RWPE1 (cell line): ENCODE measurements at regions not wholly inside any gene's neighbourhood (a gene's known extent, or its start where the extent isn't known, plus 50 kb on each side); places are given as distances from the start of the nearest gene placed in this dataset.

ENCODE experiments used
- CTCF ChIA-PET: fragments of 350-600 bp; sonication (Branson Sonifier 250); formaldehyde crosslinking; extraction: SDS; loops from one replicate; lab custom pipeline; 2021; lab: Yijun Ruan, JAX
- POLR2A ChIA-PET: fragments of 400-600 bp; formaldehyde crosslinking; extraction: SDS; loops from one replicate; lab custom pipeline; 2020; ENCODE audit warnings: antibody characterized with exemption; ENCODE audit not compliant: low non-redundant PET; lab: Yijun Ruan, JAX
- DNase-seq: peaks from one replicate; pipeline ENCODE4 v3.0.0; 2012; ENCODE audit warnings: low spot score
- H3K27ac ChIP-seq: fragments of 450-650 bp; 2 replicates; pipeline ENCODE4 v1.5.1; 2017
- TF ChIP-seq, protein P1 (sequence below): fragments of 450-650 bp; conservative IDR thresholded peaks from 2 replicates; pipeline ENCODE4 v1.5.1; 2017; ENCODE audit warnings: low read depth, mild to moderate bottlenecking

DNA sequence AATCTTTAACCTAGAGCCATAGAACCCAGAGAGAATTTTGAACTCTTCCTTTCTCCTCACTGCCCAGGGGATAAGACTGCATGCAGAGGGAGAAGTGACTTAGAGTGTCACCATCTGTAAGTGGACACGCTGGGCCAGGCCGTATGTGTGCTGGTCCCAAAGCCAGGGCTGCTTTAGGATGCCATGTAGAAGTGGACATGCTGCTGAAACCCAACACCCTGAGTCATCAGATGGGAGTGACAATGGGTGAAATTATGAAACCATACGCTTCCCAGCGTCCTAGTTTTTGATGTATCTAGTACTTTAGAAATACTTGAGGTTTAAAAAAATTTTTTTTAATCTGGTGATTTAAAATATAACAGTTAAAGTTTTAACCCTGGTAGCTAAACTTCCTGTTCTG lies 191.1 kb downstream of the FNDC1 start:
- no peak for DNase-seq
- TF ChIP-seq, protein P1, sequence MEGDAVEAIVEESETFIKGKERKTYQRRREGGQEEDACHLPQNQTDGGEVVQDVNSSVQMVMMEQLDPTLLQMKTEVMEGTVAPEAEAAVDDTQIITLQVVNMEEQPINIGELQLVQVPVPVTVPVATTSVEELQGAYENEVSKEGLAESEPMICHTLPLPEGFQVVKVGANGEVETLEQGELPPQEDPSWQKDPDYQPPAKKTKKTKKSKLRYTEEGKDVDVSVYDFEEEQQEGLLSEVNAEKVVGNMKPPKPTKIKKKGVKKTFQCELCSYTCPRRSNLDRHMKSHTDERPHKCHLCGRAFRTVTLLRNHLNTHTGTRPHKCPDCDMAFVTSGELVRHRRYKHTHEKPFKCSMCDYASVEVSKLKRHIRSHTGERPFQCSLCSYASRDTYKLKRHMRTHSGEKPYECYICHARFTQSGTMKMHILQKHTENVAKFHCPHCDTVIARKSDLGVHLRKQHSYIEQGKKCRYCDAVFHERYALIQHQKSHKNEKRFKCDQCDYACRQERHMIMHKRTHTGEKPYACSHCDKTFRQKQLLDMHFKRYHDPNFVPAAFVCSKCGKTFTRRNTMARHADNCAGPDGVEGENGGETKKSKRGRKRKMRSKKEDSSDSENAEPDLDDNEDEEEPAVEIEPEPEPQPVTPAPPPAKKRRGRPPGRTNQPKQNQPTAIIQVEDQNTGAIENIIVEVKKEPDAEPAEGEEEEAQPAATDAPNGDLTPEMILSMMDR = no peak
- no peak overlapping the region for H3K27ac ChIP-seq
- ChIA-PET CTCF (interaction anchor here (0.5 kb wide), 1 partner anchor 1373 kb away, joined by 3 read pairs; no protein-coding TSS in a partner anchor), POLR2A (no interaction called here)

DNA sequence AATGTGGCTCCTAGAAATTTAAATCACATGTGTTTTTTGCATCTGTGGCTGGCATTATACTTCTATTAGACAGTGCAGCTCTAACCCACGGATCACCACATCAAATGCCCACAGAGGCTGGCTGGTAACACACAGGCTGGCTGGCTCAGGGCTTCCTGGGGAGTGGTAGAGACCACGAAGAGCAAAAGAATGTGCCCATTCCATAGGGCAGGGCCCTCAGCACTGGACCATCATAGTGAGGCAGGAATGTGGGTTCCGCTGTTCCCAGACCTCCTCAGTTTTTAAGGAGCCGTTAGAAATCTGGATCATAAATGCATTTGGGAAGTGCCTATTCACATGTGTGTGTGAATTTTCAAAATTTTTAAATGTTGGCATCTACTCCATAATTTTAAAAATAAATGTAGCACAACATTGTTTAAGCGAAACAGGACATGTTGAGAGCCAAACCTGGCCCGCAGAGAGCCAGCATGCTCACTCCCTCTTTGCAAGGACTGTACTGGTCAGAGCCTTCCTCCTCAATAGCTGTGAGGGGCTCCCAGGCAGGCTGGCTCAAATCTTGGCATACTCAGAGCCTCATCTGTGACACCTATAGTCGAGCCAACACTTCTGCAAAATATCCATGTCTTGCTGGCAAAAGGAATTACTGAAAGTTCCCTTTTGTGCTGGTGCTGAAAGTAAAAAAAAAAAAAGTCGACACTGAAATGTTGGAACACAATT lies 190.5 kb downstream of the FNDC1 start:
- POLR2A ChIA-PET = no interaction called here
- TF ChIP-seq, protein P1 = no peak

DNA sequence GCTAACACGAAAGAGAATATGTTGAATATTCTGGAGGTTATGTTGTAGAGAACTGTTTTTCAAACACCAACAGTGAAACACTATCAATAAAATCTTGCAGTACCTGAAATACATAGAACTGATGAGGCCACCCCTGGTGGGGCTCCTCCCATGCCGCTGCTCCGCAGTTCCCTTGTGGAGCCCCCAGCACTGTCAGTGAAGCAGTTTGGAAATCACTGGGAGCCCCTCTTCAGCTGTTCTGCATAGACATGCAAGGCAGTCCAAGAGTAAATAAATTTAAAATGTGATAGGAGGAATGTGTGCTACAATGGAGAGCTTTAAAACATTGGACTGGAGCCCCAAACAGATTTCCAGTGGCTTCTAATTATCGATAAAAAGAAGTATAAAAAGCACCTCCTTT lies 189.4 kb downstream of the FNDC1 start:
- no peak for DNase-seq
- TF ChIP-seq, protein P1 = no peak
- ChIA-PET CTCF (interaction anchor here (0.6 kb wide), 1 partner anchor 122 kb away, joined by 3 read pairs; no protein-coding TSS in a partner anchor), POLR2A (no interaction called here)
- no peak overlapping the region for H3K27ac ChIP-seq

More for the DNA sequence above, 190.5 kb downstream of the FNDC1 start:
- H3K27ac ChIP-seq = no peak overlapping the region
- DNase-seq = no peak
- CTCF ChIA-PET = interaction anchor here (0.5 kb wide), 1 partner anchor 1374 kb away, joined by 3 read pairs; no protein-coding TSS in a partner anchor

DNA sequence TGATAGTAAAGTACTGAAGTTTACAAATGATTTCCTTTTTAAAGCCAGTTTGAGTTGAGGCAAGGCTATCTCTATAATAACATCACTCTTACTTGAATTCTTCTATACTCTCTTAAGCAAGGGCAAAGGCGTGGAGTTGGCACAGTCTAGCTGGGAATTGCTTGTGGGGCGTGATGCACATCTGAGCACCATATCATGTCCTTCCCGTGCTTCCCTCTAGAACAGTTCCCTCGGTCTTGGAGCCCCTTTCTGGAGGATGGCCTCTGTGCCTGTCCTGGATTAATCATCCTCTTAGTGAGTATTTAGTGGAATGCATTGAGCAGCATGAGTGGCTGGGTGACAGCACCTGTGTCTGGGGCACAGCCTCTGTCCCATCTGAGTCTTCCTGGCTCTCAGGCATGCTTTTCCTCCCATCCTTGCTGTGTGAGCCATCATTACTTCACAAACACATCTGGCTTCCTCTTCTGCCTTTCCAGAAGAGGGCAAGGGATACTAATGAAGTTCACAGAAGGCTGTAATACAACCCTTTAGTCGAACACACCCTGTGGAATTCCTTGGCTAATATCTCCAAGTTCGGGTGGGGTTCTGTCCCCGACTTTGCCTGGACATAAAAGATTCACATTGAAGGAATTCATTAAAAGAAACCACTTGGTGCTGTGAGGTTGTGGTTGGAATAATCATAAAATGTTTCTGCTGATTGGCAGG lies 188.2 kb downstream of the FNDC1 start:
- ChIA-PET POLR2A (no interaction called here), CTCF (no interaction called here)
- no peak for DNase-seq
- no peak overlapping the region for H3K27ac ChIP-seq
- TF ChIP-seq, protein P1 = no peak

DNA sequence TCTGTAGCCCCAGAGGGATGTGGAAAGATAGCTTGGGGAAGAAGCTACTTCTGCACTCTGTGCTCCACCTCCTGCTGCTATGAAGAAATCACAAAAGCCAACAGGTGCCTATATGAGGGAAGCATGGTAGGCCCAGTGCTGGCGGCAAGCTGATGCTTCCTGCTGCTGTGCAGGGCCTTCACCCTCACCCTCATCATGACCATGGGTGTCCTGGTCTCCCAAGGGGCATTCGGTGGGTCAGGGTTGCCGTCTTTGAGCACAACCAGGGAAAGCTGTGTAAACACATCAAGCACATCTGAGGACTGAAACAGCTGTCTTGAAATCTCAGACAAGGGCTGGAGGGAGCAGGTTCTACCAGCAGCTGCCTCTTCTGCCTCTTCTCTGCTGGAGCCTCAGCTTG lies 184.0 kb downstream of the FNDC1 start:
- ChIA-PET POLR2A (no interaction called here), CTCF (no interaction called here)
- DNase-seq = no peak
- no peak overlapping the region for H3K27ac ChIP-seq
- TF ChIP-seq, protein P1 = no peak

DNA sequence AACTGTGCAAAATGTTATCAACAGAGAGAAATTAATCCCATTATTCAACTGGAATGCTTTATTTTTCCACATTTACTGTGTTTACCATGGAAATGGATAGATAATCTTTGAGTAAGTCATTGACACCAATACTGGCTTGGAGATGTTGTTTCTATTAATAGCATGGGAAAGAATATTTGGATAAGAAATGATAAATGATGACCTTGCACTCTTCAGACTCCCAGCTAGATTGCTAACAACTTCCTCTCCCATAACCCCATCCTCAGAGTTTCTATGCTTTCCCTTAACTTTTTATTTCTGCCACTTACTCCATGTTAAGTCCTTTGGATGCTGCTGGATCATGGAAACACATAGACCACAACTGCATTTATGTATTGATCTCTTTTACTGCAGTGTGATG lies 182.5 kb downstream of the FNDC1 start:
- H3K27ac ChIP-seq = no peak overlapping the region
- ChIA-PET CTCF (no interaction called here), POLR2A (no interaction called here)
- TF ChIP-seq, protein P1 = no peak
- no peak for DNase-seq
